Suppressor macrophage treated with lipopolysaccharide for 1 hour (primary cell): ENCODE measurements at regions not wholly inside any gene's neighbourhood (a gene's known extent, or its start where the extent isn't known, plus 50 kb on each side); places are given as distances from the start of the nearest gene placed in this dataset.
"Not testable (repeated sequence)": the region's sequence is repeated elsewhere in the genome, so short reads cannot be mapped to it uniquely, and the experiment has no call there.

Experiments used
- DNase-seq, 3 donors: peaks; one replicate each; pipeline ENCODE4 v3.0.0-alpha.2; 2020 to 2022

GRCh38 chr18:961644-962355, 57.1 kb downstream of the ADCYAP1 start:
- DNase-seq, result peak; percentile 38 to 55 (median 46)

GRCh38 chr18:963276-963675, 58.6 kb downstream of the ADCYAP1 start:
- no peak for DNase-seq

- no peak for DNase-seq
Observed at GRCh38 chr18:965921-966758, 61.5 kb downstream of the ADCYAP1 start.

DNA sequence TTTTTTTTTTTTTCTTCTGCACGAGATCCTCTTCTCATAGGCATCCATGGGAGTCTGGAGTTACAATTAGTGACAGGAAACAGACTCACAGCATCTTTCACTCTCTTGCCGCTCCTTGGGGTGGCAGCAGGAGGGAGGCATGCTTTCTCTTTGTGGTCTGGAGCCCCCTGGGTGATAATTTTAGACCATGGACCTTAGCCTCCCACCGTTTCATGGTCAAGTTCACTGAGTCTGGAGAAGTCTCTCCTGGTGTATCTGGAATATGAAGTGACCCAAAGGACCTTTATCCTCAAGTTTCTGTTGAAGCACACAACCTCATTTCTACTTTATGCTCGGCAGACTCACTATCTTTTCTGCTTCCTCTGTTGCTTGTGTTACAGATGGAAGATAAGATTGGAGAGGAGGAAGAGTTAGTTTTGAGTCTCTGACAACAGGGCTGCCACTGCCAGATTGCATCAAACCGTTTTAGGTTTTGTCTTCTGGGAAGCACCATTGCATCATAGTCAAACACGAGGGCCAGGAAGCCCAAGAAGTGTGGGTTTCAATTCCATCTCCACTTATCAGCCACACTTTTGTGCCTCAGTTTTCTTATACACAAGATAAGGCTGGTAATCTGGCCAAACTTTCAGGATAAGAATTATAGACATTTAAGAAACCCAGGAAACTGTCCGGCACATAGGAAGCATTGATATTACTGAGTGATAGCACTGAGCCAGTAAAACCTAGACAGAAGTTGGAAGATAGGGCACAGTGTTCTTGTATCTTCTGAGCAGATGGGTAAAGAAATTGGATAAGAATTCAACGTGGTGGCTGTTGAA, 62.3 kb downstream of the ADCYAP1 start:
- no peak for DNase-seq

DNA sequence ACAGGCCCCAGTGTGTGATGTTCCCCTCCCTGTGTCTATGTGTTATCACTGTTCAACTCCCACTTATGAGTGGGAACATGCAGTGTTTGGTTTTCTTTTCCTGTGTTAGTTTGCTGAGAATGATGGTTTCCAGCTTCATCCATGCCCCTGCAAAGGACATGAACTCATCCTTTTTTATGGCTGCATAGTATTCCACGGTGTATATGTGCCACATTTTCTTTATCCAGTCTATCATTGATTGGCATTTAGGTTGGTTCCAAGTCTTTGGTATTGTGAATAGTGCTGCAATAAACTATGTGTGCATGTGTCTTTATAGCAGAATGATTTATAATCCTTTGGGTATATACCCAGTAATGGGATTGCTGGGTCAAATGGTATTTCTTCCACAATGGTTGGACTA, 64.2 kb downstream of the ADCYAP1 start:
- not testable (repeated sequence) for DNase-seq

DNA sequence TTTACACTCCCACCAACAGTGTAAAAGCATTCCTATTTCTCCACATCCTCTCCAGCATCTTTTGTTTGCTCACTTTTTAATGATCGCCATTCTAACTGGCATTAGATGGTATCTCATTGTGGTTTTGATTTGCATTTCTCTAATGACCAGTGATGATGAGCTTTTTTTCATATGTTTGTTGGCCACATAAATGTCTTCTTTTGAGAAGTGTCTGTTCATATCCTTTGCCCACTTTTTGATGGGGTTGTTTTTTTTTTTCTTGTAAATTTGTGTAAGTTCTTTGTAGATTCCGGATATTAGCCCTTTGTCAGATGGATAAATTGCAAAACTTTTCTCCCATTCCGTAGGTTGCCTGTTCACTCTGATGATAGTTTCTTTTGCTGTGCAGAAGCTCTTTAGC, 64.6 kb downstream of the ADCYAP1 start:
- DNase-seq, result not testable (repeated sequence)

- not testable (repeated sequence) for DNase-seq
Observed at GRCh38 chr18:974606-975005, 69.9 kb downstream of the ADCYAP1 start.

GRCh38 chr18:976393-977128, 71.9 kb downstream of the ADCYAP1 start:
- not testable (repeated sequence) for DNase-seq

DNA sequence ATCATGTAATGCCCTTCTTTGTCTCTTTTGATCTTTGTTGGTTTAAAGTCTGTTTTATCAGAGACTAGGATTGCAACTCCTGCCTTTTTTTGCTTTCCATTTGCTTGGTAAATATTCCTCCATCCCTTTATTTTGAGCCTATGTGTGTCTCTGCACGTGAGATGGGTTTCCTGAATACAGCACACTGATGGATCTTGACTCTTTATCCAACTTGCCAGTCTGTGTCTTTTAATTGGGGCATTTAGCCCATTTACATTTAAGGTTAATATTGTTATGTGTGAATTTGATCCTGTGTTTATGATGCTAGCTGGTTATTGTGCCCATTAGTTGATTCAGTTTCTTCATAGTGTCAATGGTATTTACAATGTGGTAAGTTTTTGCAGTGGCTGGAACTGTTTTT, 72.7 kb downstream of the ADCYAP1 start:
- not testable (repeated sequence) for DNase-seq

DNA sequence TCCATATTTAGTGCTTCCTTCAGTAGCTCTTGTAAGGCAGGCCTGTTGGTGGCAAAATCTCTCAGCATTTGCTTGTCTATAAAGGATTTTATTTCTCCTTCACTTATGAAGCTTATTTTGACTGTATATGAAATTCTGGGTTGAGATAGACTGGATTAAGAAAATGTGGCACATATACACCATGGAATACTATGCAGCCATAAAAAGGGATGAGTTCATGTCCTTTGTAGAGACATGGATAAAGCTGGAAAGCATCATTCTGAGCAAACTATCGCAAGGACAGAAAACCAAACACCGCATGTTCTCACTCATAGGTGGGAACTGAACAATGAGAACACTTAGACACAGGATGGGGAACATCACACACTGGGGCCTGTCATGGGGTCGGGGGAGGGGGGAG, 73.1 kb downstream of the ADCYAP1 start:
- DNase-seq, result not testable (repeated sequence)

- DNase-seq, result no peak
Observed at GRCh38 chr18:980586-980985, 75.9 kb downstream of the ADCYAP1 start.

- DNase-seq, result no peak
Observed at GRCh38 chr18:984004-984403, 79.3 kb downstream of the ADCYAP1 start.

- DNase-seq, result no peak
Observed at GRCh38 chr18:985212-985661, 80.6 kb downstream of the ADCYAP1 start.

GRCh38 chr18:986051-986450, 81.4 kb downstream of the ADCYAP1 start:
- DNase-seq, result no peak

DNA sequence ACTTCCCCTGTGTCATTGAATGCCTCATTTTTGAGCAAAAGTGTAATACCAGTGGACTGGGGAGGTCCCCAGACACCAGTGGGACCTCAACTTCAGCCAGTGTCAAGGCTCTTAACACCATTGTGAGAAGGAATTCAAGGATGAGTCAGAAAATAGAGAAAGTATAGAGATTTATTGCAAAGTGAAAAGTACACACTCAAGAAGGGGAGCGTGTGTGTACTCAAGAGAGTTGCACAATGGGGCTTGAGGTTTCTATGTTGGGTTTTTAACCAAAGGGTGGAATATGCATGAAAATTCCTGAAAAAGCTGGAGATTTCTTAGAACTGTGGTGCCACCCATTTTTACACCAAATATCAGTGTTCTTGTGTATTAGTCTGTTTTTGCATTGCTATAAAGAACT, 81.9 kb downstream of the ADCYAP1 start:
- no peak for DNase-seq

DNA sequence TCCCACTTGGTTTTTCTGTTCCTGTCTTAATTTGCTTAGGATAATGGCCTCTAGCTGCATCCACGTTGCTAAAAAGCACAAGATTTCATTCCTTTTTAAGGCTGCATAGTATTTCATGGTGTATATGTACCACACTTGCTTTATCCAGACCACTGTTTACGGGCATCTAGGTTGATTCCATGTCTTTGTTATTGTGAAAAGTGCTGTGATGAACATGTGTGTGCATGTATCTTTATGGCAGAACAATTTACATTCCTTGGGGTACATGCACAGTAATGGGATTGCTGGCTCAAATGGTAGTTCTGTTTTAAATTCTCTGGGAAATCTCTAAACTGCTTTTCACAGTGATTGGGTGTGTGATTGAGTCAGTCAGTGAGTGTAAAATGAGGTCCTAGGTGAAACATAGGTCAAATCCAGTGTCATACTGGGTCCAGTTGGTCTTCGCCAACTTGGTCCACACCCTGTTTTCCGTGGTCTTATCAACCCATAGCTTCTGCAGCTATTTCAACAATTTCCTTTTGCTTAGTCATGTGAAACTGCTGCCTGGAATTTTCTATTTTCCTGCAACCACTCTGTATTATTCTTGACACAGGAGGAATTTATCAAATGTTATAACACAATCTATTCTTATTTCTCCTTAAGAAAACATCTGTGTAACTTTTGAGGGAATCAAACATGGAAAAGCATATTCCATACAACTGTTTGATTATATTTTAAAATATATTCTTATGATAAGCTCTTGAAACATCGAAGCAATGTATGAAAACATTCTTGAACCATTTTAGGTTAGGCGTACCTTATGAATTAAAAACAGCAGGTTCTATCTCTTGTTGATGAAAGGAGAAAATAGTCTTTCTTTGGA, 82.9 kb downstream of the ADCYAP1 start:
- no peak for DNase-seq

DNA sequence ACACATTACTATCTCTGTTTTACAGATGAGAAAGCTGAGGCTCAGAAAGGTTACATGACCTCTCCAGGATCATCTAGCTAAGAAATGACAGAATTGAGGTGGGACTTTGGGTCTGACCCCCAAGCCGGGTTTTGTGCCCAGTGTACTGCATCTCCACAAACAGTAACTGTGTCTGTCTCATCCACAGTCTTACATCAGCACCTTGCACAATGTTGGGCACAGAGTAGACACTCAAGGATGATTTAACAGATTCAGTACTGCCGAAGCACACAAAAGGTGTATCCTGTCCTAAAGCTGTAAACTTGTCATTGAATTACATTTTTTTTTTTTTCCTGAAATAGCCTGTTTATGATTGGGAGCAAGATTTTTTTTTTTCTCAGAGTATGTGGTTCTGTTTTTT, 84.8 kb downstream of the ADCYAP1 start:
- no peak for DNase-seq

DNA sequence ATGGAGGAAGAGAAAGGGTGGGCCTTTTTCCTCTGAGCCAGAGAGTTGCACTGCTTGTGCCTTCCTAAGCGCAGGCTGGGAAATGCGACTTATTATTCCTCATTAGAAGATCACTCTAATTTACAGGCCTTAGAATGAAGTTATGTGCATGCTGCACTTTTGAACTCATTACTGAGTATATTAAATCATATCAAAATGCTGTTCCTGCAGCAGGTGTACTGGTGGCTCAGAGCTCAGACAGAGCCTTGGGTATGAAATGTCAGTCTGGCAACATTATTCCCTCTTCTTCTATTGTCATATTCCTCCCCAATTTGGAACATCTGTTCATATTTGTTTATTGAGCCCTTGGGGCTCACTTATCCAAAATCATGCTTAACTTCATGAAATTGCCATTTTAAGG, 85.5 kb downstream of the ADCYAP1 start:
- DNase-seq, result no peak

- no peak for DNase-seq
Observed at GRCh38 chr18:991441-991840, 86.8 kb downstream of the ADCYAP1 start.

GRCh38 chr18:993560-993959, 88.9 kb downstream of the ADCYAP1 start:
- no peak for DNase-seq

GRCh38 chr18:995629-996028, 91.0 kb downstream of the ADCYAP1 start:
- DNase-seq, result no peak

DNA sequence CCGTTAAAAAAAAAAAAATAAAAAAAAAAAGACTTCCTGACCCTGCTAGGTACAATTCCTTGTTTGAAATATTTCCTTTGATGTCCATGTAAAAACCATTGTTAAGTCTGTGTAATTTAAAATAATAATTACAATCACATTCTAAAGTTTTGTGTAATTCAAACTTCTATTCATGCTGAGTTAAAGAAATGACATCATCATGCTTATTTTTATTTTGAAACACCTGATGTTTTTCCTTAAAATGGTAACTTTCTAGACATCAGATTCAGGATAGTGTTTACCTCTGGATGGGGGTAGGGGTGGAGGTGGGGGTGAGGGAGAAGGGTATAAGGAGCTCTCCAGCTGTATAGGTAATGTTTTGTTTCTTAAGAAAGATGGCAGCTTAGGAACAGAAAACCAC, 92.8 kb downstream of the ADCYAP1 start:
- DNase-seq, result no peak
